ENCODE measurements at regions not wholly inside any gene's neighbourhood (a gene's known extent, or its start where the extent isn't known, plus 50 kb on each side); places are given as distances from the start of the nearest gene placed in this dataset.
"Not testable (repeated sequence)": the region's sequence is repeated elsewhere in the genome, so short reads cannot be mapped to it uniquely, and the experiment has no call there.

DNA sequence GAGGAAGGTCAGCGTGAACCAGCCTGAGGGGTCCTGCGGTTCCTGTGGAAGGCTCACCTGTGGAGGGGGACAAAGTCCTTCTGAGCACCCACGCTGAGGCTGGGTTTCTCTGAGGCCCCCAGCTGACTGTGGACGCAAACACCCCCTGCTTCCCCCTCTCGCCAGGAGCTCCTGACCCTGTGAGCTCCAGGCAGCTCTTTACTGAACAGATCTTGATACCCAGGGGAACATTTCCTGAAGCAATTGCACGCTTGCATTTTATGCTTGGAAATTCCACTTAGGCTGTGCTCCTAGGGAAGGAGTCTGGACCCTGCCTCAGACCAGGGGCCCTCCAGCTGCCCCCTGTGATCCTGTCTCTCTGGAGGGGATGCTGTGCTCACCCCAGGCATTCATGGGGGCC is 454.2 kb upstream of the B3GAT1 start:
- Histone ChIP-seq H3K27me3 (replicated peaks) (no peaks in the 10 kb centered on the region), H3K27ac (no peak overlapping the region), H3K4me1 (replicated peaks) (no peaks in the 10 kb centered on the region), H3K36me3 (no peaks in the 10 kb centered on the region), H3K9me3 (replicated peaks) (no peaks in the 10 kb centered on the region), H3K4me3 (no peak overlapping the region)
- DNase-seq (ENCODE audit: low read depth in 1 of 2, low spot score in 2 of 2), result no peak

GRCh38 chr11:134864968-134865305 is 452.9 kb upstream of the B3GAT1 start:
- Histone ChIP-seq H3K4me3 (no peak overlapping the region), H3K36me3 (no peaks in the 10 kb centered on the region), H3K27ac (no peak overlapping the region), H3K27me3 (replicated peaks) (no peaks in the 10 kb centered on the region), H3K9me3 (replicated peaks) (no peaks in the 10 kb centered on the region), H3K4me1 (replicated peaks) (no peaks in the 10 kb centered on the region)
- no peak for DNase-seq (ENCODE audit: low read depth in 1 of 2, low spot score in 2 of 2)

DNA sequence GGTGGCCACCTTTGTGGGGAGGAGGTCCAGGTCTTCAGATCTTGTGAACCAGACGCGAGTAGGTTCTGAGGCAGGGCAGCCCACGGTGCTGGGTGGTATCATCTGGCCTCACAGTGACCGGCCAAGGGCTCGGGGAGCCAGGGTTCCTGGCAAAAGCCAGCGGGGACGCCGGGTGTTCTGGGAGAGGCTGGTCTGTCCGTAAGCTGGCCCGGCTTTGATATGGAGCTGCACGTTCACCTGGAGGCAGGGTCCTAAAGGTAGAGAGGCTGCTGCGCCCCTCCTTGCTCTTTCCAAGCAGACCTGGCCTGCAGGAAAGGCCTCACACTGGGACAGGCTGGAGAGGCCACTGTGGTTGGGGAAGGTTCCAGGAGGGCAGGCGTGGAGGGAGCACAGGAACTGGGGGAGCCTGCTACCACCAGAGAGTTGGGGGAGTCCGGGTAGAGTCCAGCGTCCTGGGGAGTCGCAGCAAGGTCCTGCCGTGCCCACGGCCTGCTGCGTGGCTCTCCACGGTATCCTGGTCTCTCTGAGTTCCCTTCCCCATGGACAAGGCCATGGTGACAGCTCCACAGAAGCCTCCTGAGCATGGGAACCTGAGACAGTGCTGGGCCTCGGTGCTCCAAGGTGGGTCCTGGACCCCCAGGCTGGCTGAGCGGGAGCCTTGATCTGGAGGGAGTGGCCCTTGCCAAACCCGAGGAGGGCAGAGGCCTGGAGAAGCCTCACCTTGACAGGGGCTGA is 452.4 kb upstream of the B3GAT1 start:
- Histone ChIP-seq H3K27ac (no peak overlapping the region), H3K4me1 (replicated peaks) (no peaks in the 10 kb centered on the region), H3K9me3 (replicated peaks) (no peaks in the 10 kb centered on the region), H3K4me3 (no peak overlapping the region), H3K36me3 (no peaks in the 10 kb centered on the region), H3K27me3 (replicated peaks) (no peaks in the 10 kb centered on the region)
- DNase-seq (ENCODE audit: low read depth in 1 of 2, low spot score in 2 of 2), result no peak

DNA sequence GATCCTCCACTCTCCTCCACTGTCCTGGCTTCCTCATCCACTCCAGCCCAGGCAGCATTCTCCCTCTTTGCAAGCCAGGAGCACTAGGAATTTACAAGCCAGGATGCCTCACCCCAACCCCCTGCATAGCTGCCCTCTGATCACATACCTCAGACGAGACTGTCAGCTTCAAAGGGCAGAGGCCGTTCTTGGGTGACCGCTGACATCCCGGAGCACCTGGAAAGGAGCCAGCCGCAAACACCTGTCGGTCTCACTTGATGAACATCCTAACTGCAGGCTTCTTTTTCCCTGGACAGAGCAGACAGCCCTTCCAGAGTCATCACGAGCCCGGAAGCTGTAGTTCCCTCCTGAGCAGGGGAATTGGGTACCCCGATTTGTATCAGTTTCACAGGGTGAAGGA is 451.3 kb upstream of the B3GAT1 start:
- Histone ChIP-seq H3K27me3 (replicated peaks) (no peaks in the 10 kb centered on the region), H3K4me1 (replicated peaks) (no peaks in the 10 kb centered on the region), H3K36me3 (no peaks in the 10 kb centered on the region), H3K4me3 (no peak overlapping the region), H3K27ac (no peak overlapping the region), H3K9me3 (replicated peaks) (no peaks in the 10 kb centered on the region)
- DNase-seq (ENCODE audit: low read depth in 1 of 2, low spot score in 2 of 2), result no peak

DNA sequence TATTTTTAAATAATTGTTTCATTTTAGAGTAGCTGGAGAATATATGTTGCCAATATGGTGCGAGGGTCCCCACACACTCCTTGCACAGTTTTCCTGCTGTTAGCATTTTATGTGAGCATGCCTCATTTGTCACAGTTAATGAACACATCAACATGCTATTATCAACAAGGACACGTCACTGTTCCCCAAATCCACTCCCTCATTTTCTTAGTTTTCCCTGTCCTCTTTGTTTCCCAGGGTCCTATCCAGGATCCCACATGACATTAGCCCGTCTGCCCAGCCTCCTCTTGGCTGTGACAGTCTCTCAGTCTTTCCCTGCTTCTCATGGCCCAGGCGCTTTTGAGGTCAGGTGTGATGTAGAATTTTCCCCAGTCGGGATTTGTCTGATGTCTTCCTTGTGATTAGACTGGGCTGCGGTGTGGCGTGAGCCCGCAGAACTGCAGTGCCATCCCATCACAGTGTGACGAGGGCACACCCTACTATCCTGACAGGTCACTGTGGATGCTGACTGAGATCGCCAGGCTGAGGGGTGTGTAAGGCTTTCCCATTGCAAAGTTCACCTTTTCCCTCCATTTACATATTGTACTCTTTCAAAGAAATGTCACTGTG is 450.6 kb upstream of the B3GAT1 start:
- no peaks in the 10 kb centered on the region for H3K36me3 ChIP-seq
- no peak overlapping the region for H3K4me3 ChIP-seq
- no peaks in the 10 kb centered on the region for H3K27me3 ChIP-seq (replicated peaks)
- no peaks in the 10 kb centered on the region for H3K4me1 ChIP-seq (replicated peaks)
- no peak for DNase-seq (ENCODE audit: low read depth in 1 of 2, low spot score in 2 of 2)
- H3K9me3 ChIP-seq (replicated peaks), result no peaks in the 10 kb centered on the region
- no peak overlapping the region for H3K27ac ChIP-seq

- Histone ChIP-seq H3K36me3 (no peaks in the 10 kb centered on the region), H3K27ac (no peak overlapping the region), H3K4me1 (replicated peaks) (no peaks in the 10 kb centered on the region), H3K27me3 (replicated peaks) (no peaks in the 10 kb centered on the region), H3K9me3 (replicated peaks) (no peaks in the 10 kb centered on the region), H3K4me3 (no peak overlapping the region)
- DNase-seq (ENCODE audit: low read depth in 1 of 2, low spot score in 2 of 2), result no peak
These were observed 450.1 kb upstream of the B3GAT1 start for GRCh38 chr11:134862105-134862502.

DNA sequence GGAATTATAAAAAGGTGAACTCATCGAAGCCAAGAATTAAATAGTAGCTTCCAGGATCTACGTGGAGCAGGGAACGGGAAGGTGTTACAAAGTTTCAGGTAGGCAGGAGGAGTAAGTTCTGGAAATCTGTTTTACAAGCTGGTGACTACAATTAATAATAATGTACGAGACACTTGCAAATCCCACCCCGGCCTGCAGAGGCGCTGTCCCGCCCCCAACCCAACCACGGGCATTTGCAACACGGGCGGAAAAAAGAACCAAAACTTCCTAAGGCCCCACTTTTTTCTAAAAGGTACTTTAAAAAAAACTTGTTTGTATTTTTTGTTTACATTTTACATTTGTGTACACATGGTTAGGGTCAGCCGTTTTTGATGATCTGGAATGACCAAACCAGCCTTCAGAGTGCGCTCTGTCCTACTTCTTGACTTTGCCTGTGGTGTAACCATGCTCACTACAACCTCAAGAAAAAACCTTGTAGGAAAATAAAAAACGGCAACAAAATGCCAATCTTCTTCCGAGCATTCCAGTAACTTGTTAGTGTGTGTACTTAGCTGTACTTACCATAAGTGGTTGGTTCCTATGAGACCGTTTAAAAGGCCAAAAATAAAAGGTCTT is 449.6 kb upstream of the B3GAT1 start:
- Histone ChIP-seq H3K9me3 (replicated peaks) (no peaks in the 10 kb centered on the region), H3K4me3 (no peak overlapping the region), H3K27ac (no peak overlapping the region), H3K27me3 (replicated peaks) (no peaks in the 10 kb centered on the region), H3K4me1 (replicated peaks) (no peaks in the 10 kb centered on the region), H3K36me3 (no peaks in the 10 kb centered on the region)
- DNase-seq (ENCODE audit: low read depth in 1 of 2, low spot score in 2 of 2), result no peak

DNA sequence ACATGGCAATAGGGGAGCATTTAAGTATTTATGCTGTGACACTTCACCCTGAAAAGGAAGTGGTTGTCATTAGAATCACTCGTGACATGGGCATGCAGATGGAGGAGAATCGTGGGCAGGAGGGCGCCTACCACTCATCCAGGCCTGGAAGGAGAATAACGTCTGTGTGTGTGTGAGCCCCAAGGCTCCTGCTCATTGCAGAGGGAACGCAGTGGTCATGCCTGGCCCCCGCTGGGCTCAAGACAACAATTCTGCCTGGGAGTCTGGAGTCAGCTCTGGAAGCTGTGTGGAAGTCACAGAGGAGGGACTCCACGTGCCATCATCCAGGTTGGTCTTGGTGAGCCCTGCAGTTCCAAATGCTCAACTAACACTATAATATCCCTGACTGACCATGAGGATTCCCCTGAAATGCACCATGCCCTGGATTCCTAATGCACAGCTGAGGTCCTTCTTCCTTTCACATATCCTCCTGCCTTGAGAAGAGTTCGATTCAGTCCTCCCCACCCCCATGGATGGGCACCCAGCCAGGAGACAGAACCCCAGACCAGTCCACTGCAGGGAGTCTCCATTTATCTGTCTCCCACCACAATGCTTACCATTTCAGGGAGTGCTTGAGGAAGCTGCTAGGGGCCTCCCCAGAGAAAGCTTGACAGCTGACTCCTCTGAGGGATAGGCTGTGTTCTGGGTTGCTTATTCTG is 446.9 kb upstream of the B3GAT1 start:
- no peaks in the 10 kb centered on the region for H3K36me3 ChIP-seq
- H3K4me3 ChIP-seq, result no peak overlapping the region
- H3K27me3 ChIP-seq (replicated peaks), result no peaks in the 10 kb centered on the region
- no peaks in the 10 kb centered on the region for H3K4me1 ChIP-seq (replicated peaks)
- no peak for DNase-seq (ENCODE audit: low read depth in 1 of 2, low spot score in 2 of 2)
- H3K9me3 ChIP-seq (replicated peaks), result no peaks in the 10 kb centered on the region
- no peak overlapping the region for H3K27ac ChIP-seq

GRCh38 chr11:134857035-134857434 is 445.0 kb upstream of the B3GAT1 start:
- no peaks in the 10 kb centered on the region for H3K9me3 ChIP-seq (replicated peaks)
- no peak for DNase-seq (ENCODE audit: low read depth in 1 of 2, low spot score in 2 of 2)
- H3K36me3 ChIP-seq, result no peaks in the 10 kb centered on the region
- no peak overlapping the region for H3K27ac ChIP-seq
- no peaks in the 10 kb centered on the region for H3K4me1 ChIP-seq (replicated peaks)
- no peaks in the 10 kb centered on the region for H3K27me3 ChIP-seq (replicated peaks)
- no peak overlapping the region for H3K4me3 ChIP-seq

DNA sequence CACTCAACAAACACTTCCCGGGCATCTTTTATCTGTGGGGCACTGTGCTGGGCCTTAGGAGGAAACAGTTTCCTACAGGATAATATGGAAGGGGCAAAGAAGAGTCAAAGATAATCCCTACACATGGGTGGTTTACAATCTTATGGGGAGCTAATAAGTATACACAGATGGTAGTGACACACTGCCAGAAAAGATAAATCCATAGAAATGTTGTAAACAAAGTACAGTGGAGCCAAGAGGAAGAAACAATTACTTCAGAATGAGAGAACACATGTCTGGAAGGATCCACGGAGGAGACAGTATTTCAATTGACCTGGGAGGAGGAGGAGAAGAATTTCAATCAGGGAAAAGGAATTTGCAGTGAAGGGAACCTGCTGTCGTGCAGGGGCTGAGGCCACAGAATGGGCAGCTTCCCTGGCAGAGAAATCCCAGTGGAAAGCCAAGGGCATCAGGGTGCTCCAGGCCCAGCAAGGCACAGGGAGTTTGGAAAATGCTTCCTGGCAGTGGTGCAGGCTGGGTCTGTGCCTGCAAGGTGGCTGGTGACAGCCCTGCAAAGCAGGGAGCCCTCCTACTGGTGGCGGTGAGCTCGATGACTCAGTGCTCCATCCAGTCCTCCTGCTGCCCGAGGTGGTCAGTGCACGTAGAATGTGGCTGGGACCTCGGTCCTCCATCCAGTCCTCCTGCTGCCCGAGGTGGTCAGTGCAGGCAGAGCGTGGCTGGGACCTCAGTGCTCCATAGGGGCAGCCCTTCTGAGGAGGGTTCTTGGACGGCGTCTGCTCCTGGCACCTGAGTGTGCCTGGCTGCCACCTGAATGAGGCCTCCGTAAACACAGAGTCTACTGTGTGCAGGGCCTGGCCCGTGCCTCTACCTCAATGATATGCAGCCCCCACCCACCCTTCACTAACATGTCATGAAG is 444.3 kb upstream of the B3GAT1 start:
- H3K4me1 ChIP-seq (replicated peaks), result no peaks in the 10 kb centered on the region
- no peak overlapping the region for H3K27ac ChIP-seq
- no peak for DNase-seq (ENCODE audit: low read depth in 1 of 2, low spot score in 2 of 2)
- H3K4me3 ChIP-seq, result no peak overlapping the region
- H3K27me3 ChIP-seq (replicated peaks), result no peaks in the 10 kb centered on the region
- H3K9me3 ChIP-seq (replicated peaks), result no peaks in the 10 kb centered on the region
- no peaks in the 10 kb centered on the region for H3K36me3 ChIP-seq

GRCh38 chr11:134853992-134854991 is 442.2 kb upstream of the B3GAT1 start:
- DNase-seq (ENCODE audit: low read depth in 1 of 2, low spot score in 2 of 2), result no peak
- Histone ChIP-seq H3K36me3 (no peaks in the 10 kb centered on the region), H3K4me1 (replicated peaks) (no peaks in the 10 kb centered on the region), H3K27me3 (replicated peaks) (no peaks in the 10 kb centered on the region), H3K9me3 (replicated peaks) (no peaks in the 10 kb centered on the region), H3K4me3 (no peak overlapping the region), H3K27ac (no peak overlapping the region)

DNA sequence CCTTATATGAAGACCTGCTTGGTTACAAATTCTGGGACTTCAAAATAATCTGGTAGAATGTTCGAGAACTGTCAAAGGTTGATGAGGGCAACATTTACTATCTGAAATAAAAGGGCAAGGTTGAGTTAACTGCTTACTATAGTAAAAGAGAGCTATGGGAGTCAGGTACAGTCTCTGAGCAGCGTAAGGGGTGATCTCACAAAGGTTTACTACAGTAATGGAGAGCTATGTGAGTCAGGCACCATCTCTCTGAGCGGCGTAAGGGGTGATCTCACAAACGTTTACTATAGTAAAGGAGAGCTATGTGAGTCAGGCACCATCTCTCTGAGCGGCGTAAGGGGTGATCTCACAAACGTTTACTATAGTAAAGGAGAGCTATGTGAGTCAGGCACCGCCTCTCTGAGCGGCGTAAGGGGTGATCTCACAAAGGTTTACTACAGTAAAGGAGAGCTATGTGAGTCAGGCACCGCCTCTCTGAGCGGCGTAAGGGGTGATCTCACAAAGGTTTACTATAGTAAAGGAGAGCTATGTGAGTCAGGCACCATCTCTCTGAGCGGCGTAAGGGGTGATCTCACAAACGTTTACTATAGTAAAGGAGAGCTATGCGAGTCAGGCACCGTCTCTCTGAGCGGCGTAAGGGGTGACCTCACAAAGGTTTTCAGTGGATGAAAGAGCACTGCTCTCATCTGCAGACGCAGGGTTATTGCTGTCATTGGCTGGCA is 439.6 kb upstream of the B3GAT1 start:
- not testable (repeated sequence) for H3K27ac ChIP-seq; H3K27me3 ChIP-seq (replicated peaks); H3K4me1 ChIP-seq (replicated peaks); DNase-seq (ENCODE audit: low read depth in 1 of 2, low spot score in 2 of 2); H3K4me3 ChIP-seq; H3K36me3 ChIP-seq; H3K9me3 ChIP-seq (replicated peaks)
